H9 (cell line): ENCODE measurements at regions not wholly inside any gene's neighbourhood (a gene's known extent, or its start where the extent isn't known, plus 50 kb on each side); places are given as distances from the start of the nearest gene placed in this dataset.
"Not testable (repeated sequence)": the region's sequence is repeated elsewhere in the genome, so short reads cannot be mapped to it uniquely, and the experiment has no call there.

Experiments
- DNase-seq: peaks from one replicate; pipeline ENCODE4 v3.0.0-alpha.2; 2017
- H2AFZ ChIP-seq: one replicate; pipeline ENCODE4 v1.6.1; 2013; ENCODE audit warnings: mild to moderate bottlenecking, low read length, control low read depth, moderate library complexity
- H2AK5ac ChIP-seq: 2 replicates; pipeline ENCODE4 v1.6.1; 2013; ENCODE audit warnings: low read length, control low read depth, mixed read lengths; ENCODE audit not compliant: insufficient read length
- H2BK120ac ChIP-seq: one replicate; pipeline ENCODE4 v1.6.1; 2013; ENCODE audit warnings: low read depth, mild to moderate bottlenecking, low read length, control low read depth, inconsistent platforms; ENCODE audit not compliant: poor library complexity, severe bottlenecking
- H2BK12ac ChIP-seq: 2 replicates; pipeline ENCODE4 v1.6.1; 2013; ENCODE audit warnings: low read length, control low read depth, mixed read lengths, low read depth; ENCODE audit not compliant: insufficient read length
- H2BK15ac ChIP-seq: 2 replicates; pipeline ENCODE4 v1.6.1; 2013; ENCODE audit warnings: low read depth, low read length, control low read depth
- H2BK20ac ChIP-seq: one replicate; pipeline ENCODE4 v1.6.1; 2013; ENCODE audit warnings: low read depth, mild to moderate bottlenecking, low read length, control low read depth, inconsistent platforms; ENCODE audit not compliant: poor library complexity, severe bottlenecking
- H2BK5ac ChIP-seq: 2 replicates; pipeline ENCODE4 v1.6.1; 2013; ENCODE audit warnings: low read length, control low read depth, mixed read lengths; ENCODE audit not compliant: insufficient read length
- H3K14ac ChIP-seq: 2 replicates; pipeline ENCODE4 v1.6.1; 2013; ENCODE audit warnings: low read length, control low read depth; ENCODE audit not compliant: insufficient read depth
- H3K18ac ChIP-seq: 2 replicates; pipeline ENCODE4 v1.6.1; 2013; ENCODE audit warnings: low read depth, mild to moderate bottlenecking, mixed read lengths, low read length, control low read depth; ENCODE audit not compliant: insufficient read length
- H3K23ac ChIP-seq: 2 replicates; pipeline ENCODE4 v1.6.1; 2013; ENCODE audit warnings: low read length, control low read depth, mixed read lengths, low read depth; ENCODE audit not compliant: insufficient read length
- H3K23me2 ChIP-seq: 2 replicates; pipeline ENCODE4 v1.6.1; 2013; ENCODE audit warnings: low read depth, mild to moderate bottlenecking, mixed read lengths, low read length, control low read depth; ENCODE audit not compliant: insufficient read length, poor library complexity, severe bottlenecking
- H3K27ac ChIP-seq: 2 replicates; pipeline ENCODE4 v1.5.1; 2013; ENCODE audit warnings: low read length, control low read depth, mixed read lengths, low read depth; ENCODE audit not compliant: insufficient read length
- H3K27me3 ChIP-seq: 2 replicates; pipeline ENCODE4 v1.6.1; 2013; ENCODE audit warnings: low read length, control low read depth, inconsistent platforms; ENCODE audit not compliant: insufficient read depth
- H3K4ac ChIP-seq: 2 replicates; pipeline ENCODE4 v1.6.1; 2013; ENCODE audit warnings: low read depth, mild to moderate bottlenecking, control low read depth, inconsistent platforms, low read length, moderate library complexity
- H3K4me1 ChIP-seq: 2 replicates; pipeline ENCODE4 v1.6.1; 2013; ENCODE audit warnings: low read length, control low read depth, inconsistent platforms; ENCODE audit not compliant: insufficient read depth
- H3K4me2 ChIP-seq: 2 replicates; pipeline ENCODE4 v1.6.1; 2013; ENCODE audit warnings: low read length, control low read depth, mixed read lengths; ENCODE audit not compliant: insufficient read length, insufficient read depth
- H3K56ac ChIP-seq: 2 replicates; pipeline ENCODE4 v1.6.1; 2013; ENCODE audit warnings: low read depth, mild to moderate bottlenecking, mixed read lengths, low read length, control low read depth; ENCODE audit not compliant: insufficient read length
- H3K79me1 ChIP-seq: 2 replicates; pipeline ENCODE4 v1.6.1; 2013; ENCODE audit warnings: low read depth, mild to moderate bottlenecking, moderate library complexity, low read length, control low read depth, inconsistent platforms; ENCODE audit not compliant: insufficient read depth, poor library complexity, severe bottlenecking
- H3K79me2 ChIP-seq: 2 replicates; pipeline ENCODE4 v1.6.1; 2013; ENCODE audit warnings: low read length, control low read depth, inconsistent platforms; ENCODE audit not compliant: insufficient read depth
- H3K9ac ChIP-seq: 2 replicates; pipeline ENCODE4 v1.6.1; 2013; ENCODE audit warnings: low read length, control low read depth, mixed read lengths; ENCODE audit not compliant: insufficient read length; ENCODE audit errors: extremely low read depth
- H3K9me3 ChIP-seq: one replicate; pipeline ENCODE4 v1.6.1; 2013; ENCODE audit warnings: low read depth, low read length, inconsistent platforms; ENCODE audit not compliant: control insufficient read depth
- H3T11ph ChIP-seq: one replicate; pipeline ENCODE4 v1.6.1; 2013; ENCODE audit warnings: mild to moderate bottlenecking, low read length, control low read depth, inconsistent platforms
- H4K20me1 ChIP-seq: one replicate; pipeline ENCODE4 v1.6.1; 2013; ENCODE audit not compliant: control insufficient read depth, insufficient read length, insufficient read depth
- H4K5ac ChIP-seq: 2 replicates; pipeline ENCODE4 v1.6.1; 2013; ENCODE audit warnings: low read depth, mild to moderate bottlenecking, mixed read lengths, low read length, control low read depth; ENCODE audit not compliant: insufficient read length
- H4K8ac ChIP-seq: replicated peaks from 2 replicates; pipeline ENCODE4 v1.6.1; 2013; ENCODE audit warnings: low read length, control low read depth, mixed read lengths, low read depth; ENCODE audit not compliant: insufficient read length
- H4K91ac ChIP-seq: 2 replicates; pipeline ENCODE4 v1.6.1; 2013; ENCODE audit warnings: low read depth, mild to moderate bottlenecking, moderate library complexity, mixed read lengths, low read length, control low read depth; ENCODE audit not compliant: insufficient read length
- H3K27ac Mint-ChIP-seq, 3 experiments: 2 replicates in 2 of 3; 3 replicates in 1 of 3; pipeline ENCODE4 v1.8.0; 2020 to 2021; ENCODE audit warnings: mixed read lengths in 3 of 3, mild to moderate bottlenecking in 1 of 3, moderate library complexity in 1 of 3
- H3K27me3 Mint-ChIP-seq: 2 replicates; pipeline ENCODE4 v1.8.0; 2021; ENCODE audit warnings: low read depth, mild to moderate bottlenecking, moderate library complexity, mixed read lengths
- H3K36me3 Mint-ChIP-seq, 3 experiments: 2 replicates in 2 of 3; 3 replicates in 1 of 3; pipeline ENCODE4 v1.8.0; 2020 to 2021; ENCODE audit warnings: low read depth in 3 of 3, mixed read lengths in 3 of 3; ENCODE audit not compliant: insufficient read depth in 1 of 3
- H3K4me1 Mint-ChIP-seq, 2 experiments: 2 replicates each; pipeline ENCODE4 v1.8.0; 2020; ENCODE audit warnings: mixed read lengths in 2 of 2
- H3K4me3 Mint-ChIP-seq, 2 experiments: 2 replicates in 1 of 2; 3 replicates in 1 of 2; pipeline ENCODE4 v1.8.0; 2020 to 2021; ENCODE audit warnings: mild to moderate bottlenecking in 2 of 2, mixed read lengths in 2 of 2, moderate library complexity in 1 of 2
- H3K9me3 Mint-ChIP-seq, 2 experiments: 2 replicates in 1 of 2; 3 replicates in 1 of 2; pipeline ENCODE4 v1.8.0; 2020; ENCODE audit warnings: mild to moderate bottlenecking in 2 of 2, mixed read lengths in 2 of 2, moderate library complexity in 1 of 2
- CTCF ChIP-seq: fragments of 200-600 bp; sonication (generic); conservative IDR thresholded peaks from 3 replicates; pipeline ENCODE4 v1.8.0; 2021; ENCODE audit warnings: antibody characterized with exemption, mild to moderate bottlenecking
- WGBS: extraction: QIAGEN DNeasy Blood & Tissue Kit; methylation state at CpG from one replicate; pipeline ENCODE4 v1.1.7; 2013; ENCODE audit warnings: missing lambda C conversion rate, low lambda C conversion rate, mixed read lengths; ENCODE audit not compliant: insufficient read length; ENCODE audit errors: extremely low coverage; 5-methylcytosine and 5-hydroxymethylcytosine counted together

DNA sequence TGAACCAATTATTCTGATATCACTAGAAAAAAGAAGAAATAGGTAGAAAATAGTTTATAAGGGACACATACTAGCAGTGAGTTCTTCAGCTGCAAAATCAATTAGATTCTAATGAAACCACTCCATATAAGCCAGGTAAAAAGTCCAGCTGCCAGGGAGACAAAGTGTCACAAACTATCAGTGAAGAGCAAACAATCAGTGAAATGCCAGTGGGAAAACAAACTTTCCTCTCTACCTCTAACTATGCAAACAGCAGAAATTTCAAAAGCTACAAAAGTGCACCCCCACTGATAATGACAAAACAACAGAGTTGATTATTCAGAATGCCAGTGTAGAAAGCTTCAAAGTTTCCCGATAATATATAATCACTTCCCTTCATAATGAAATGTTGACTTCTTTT, 637.2 kb upstream of the ITGA1 start:
- Histone ChIP-seq H3K23me2 (no peaks in the 10 kb centered on the region), H2AFZ (no peak overlapping the region), H3K4ac (no peak overlapping the region), H2BK12ac (no peak overlapping the region), H3K23ac (no peak overlapping the region), H2AK5ac (no peak overlapping the region), H3K9ac (no peak overlapping the region), H3K14ac (no peak overlapping the region), H3K56ac (no peak overlapping the region), H3K9me3 (no peaks in the 10 kb centered on the region), H3K79me1 (no peaks in the 10 kb centered on the region), H2BK15ac (no peak overlapping the region), H3K18ac (no peak overlapping the region), H4K91ac (no peak overlapping the region), H4K20me1 (no peaks in the 10 kb centered on the region), H3K27ac (no peak overlapping the region), H2BK20ac (no peak overlapping the region), H2BK5ac (no peak overlapping the region), H3K4me2 (no peak overlapping the region), H3T11ph (no peak overlapping the region), H2BK120ac (no peak overlapping the region), H4K5ac (no peak overlapping the region), H3K27me3 (no peaks in the 10 kb centered on the region), H3K79me2 (no peaks in the 10 kb centered on the region), H4K8ac (no peak overlapping the region), H3K4me1 (no peaks in the 10 kb centered on the region)
- no peak overlapping the region for H3K4me3 Mint-ChIP-seq
- TF ChIP-seq CTCF: no peak
- WGBS: no CpG with 5 or more reads among the region's 1 CpG
- no peaks in the 10 kb centered on the region for H3K27me3 Mint-ChIP-seq
- H3K4me1 Mint-ChIP-seq: peaks cover 7 to 10% of the 10 kb centered on the region in 2 experiments; a peak in 3 of 4 replicates
- H3K27ac Mint-ChIP-seq: peak overlapping the region in 1 of 3 experiments; percentile 24; a peak in 1 of 7 replicates
- no peaks in the 10 kb centered on the region for H3K9me3 Mint-ChIP-seq
- DNase-seq: no peak
- no peaks in the 10 kb centered on the region for H3K36me3 Mint-ChIP-seq

DNA sequence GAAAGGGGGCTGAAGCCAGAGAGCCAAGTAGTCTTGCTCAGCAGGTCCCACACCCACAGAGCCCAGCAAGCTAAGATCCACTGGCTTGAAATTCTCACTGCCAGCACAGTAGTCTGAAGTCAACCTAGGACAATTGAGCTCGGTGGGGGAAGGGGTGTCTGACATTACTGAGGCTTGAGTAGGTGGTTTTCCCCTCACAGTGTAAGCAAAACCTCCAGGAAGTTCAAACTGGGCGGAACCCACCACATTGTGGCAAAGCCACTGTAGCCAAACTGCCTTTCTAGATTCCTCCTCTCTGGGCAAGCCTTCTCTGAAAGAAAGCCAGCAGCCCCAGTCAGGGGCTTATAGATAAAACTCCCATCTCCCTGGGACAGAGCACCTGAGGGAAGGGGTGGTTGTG, 630.9 kb upstream of the ITGA1 start:
- DNase-seq: peak; percentile 16
- not testable (repeated sequence) for H3K18ac ChIP-seq, H3K27me3 Mint-ChIP-seq, H4K91ac ChIP-seq, H4K20me1 ChIP-seq, H2AFZ ChIP-seq, H3K36me3 Mint-ChIP-seq, H2BK15ac ChIP-seq, H3K56ac ChIP-seq, H2BK20ac ChIP-seq, H2BK120ac ChIP-seq, H2BK5ac ChIP-seq, H3K4me1 ChIP-seq, H3K79me2 ChIP-seq, H3K9me3 Mint-ChIP-seq, H3K23ac ChIP-seq, H3K4me3 Mint-ChIP-seq, H3K9ac ChIP-seq, H3K4me2 ChIP-seq, H3T11ph ChIP-seq, H2AK5ac ChIP-seq, H3K27me3 ChIP-seq, H4K5ac ChIP-seq, H3K23me2 ChIP-seq, H3K9me3 ChIP-seq, H4K8ac ChIP-seq, H3K4ac ChIP-seq, H3K79me1 ChIP-seq, H3K14ac ChIP-seq, H3K4me1 Mint-ChIP-seq, H2BK12ac ChIP-seq, H3K27ac ChIP-seq
- H3K27ac Mint-ChIP-seq: peak overlapping the region in 1 of 3 experiments; percentile 76; a peak in 1 of 7 replicates
- WGBS: no CpG with 5 or more reads among the region's 2 CpGs
